ENCODE measurements at regions not wholly inside any gene's neighbourhood (a gene's known extent, or its start where the extent isn't known, plus 50 kb on each side); places are given as distances from the start of the nearest gene placed in this dataset.

DNA sequence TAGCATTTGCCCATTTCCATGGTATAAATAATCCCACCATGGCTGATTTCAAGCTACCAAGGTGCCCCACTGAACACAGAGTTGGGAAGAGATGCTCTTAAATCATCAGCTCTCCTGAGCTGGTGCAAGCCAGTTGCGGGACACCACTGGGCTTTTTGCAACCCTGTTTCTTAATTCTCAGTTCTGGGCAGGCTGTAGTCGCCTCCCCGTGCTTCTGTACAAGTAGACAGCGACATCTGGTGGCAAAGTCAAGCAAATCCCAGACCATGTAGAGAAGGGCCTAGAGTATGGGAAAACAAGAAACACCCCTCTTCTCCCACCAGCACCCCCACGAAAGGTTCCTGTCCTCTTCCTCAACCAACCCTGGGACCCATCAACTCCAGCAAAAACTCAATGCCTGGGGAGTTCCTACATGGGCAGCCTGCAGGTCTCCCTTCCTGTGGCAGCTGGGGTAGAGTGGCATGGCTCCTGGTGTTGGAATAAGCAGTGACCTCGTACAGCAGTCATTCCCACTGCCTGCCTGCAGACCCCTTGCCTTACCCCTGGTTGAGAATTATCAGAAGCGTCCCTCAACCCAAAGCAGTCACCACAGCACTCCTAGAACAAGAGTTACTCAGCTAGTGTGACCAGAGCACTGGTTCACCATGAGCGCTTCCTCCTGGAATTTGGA, 68.4 kb downstream of the IGLL5 start:
- TF ChIP-seq, protein P1, sequence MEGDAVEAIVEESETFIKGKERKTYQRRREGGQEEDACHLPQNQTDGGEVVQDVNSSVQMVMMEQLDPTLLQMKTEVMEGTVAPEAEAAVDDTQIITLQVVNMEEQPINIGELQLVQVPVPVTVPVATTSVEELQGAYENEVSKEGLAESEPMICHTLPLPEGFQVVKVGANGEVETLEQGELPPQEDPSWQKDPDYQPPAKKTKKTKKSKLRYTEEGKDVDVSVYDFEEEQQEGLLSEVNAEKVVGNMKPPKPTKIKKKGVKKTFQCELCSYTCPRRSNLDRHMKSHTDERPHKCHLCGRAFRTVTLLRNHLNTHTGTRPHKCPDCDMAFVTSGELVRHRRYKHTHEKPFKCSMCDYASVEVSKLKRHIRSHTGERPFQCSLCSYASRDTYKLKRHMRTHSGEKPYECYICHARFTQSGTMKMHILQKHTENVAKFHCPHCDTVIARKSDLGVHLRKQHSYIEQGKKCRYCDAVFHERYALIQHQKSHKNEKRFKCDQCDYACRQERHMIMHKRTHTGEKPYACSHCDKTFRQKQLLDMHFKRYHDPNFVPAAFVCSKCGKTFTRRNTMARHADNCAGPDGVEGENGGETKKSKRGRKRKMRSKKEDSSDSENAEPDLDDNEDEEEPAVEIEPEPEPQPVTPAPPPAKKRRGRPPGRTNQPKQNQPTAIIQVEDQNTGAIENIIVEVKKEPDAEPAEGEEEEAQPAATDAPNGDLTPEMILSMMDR (IDR thresholded peaks at IDR 0.05; ENCODE audit: low read depth, low read length): peak; percentile 73
- no peak for TF ChIP-seq POLR2A (IDR thresholded peaks at IDR 0.05; ENCODE audit: extremely low read depth, insufficient read length)
- TF ChIP-seq MAX (IDR thresholded peaks at IDR 0.05; ENCODE audit: low read depth, low read length): no peak
